HG02870 (cell line): ENCODE measurements at regions not wholly inside any gene's neighbourhood (a gene's known extent, or its start where the extent isn't known, plus 50 kb on each side); places are given as distances from the start of the nearest gene placed in this dataset.

Experiments used
- ATAC-seq: cut with Tn5 transposase; IDR thresholded peaks from one replicate; pipeline ENCODE4 v1.9.1; 2021; ENCODE audit warnings: mild to moderate bottlenecking, moderate library complexity; ENCODE audit not compliant: unreplicated experiment

DNA sequence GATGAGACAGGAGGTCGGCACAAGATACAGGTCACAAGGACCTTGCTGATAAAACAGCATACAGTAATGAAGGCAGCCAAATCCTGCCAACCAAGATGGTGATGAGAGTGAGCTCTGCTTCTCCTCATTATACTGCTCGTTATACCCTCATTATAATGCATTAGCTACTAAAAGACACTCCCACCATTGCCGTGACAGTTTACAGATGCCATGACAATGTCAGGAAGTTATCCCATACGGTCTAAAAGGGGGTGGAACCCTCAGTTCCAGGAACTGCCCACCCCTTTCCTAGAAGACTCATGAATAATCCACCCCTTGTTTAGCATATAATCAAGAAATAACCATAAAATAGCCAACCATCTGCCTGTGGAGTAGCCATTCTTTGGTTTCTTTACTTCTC, 224.2 kb downstream of the RBM43 start:
- no peak for ATAC-seq

DNA sequence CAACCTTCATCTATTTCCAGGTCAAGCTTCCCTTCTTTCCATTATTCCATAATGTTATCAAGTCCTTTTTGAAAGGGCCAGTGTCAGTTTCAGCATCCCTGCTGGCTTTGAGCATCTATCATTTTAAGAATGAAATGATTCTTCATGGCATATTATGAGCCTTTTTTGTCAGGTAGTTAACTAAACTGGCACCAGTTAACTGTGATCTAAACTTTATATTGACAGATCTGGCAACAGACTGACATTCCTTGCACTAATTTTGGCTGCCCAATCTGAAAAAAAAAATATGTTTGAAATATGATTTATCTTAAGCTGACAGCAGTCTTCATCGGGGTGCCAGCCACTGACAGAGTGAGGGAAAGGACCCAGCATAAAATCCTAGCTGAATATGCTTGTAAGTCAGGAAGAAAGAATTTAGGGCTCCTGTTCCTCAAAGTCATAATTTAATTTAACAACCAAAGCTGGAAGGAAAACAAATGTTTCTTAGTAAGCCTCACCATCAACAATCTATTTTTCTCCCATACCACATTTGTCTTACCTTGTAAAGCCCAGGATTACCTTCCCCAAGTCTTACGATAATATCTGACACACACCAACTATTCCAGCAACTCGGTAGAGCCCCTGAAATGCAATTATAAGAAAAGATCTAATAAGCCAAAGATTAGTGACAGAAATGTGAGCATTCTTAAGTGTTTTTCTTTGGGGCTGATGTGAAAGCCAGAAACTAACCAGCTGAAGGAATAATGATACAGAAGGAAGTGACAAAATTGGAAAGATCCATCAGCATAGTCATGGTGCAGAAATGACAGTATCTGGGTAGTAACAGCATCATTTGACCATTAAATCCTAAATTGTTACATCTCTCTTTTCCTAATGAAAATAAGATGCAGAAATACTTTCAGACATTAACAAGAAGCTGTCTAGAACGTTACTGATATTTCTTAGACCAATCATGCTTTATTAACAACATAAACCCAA, 228.1 kb downstream of the RBM43 start:
- no peak for ATAC-seq

DNA sequence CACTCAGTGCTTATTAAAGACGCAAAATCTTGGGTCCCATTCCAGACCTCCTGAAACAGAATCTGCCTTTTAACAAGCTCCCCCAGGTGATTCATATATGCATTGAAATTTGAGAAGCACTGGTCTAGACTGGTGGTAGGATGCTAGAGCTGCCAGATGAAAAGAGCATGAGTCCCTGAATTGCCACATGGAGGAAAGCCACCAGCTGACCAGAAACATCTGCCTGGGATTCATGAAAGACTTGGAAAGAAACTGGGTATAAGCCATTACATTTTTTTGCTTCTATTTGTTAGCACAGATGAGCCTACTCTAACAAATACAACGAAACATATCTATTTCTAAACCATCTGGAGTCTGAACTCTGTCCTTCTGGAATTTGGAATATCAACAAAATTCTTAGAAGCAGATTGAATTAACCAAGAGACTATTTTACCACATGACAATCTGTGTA, 228.9 kb downstream of the RBM43 start:
- no peak for ATAC-seq

DNA sequence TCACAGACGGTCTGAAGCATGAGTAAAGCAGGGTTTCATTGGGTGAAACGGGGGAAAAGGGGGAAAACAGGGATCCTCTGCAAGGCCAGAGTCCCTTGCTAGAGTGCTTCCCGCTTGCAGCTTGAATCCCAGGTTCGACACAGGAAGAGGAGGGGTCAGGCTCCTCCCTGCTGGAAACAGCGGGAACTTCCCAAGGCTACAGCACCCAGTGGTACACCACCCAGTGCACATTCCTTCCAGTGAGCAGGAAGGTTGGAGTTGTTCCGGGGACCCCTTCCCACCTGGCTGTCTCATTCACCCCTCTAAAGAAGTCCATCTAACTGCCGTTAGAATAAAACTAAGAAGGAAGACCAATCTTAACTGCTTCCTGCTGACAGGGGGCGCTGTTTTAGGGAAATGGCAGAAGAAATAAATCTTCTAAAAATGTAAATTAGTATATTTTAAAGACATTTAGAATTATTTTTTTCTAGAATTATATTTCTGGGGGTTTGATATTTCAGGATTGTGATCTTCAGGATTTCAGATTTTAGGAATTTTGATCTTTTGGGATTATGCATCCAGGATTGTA, 230.9 kb downstream of the RBM43 start:
- ATAC-seq: no peak

DNA sequence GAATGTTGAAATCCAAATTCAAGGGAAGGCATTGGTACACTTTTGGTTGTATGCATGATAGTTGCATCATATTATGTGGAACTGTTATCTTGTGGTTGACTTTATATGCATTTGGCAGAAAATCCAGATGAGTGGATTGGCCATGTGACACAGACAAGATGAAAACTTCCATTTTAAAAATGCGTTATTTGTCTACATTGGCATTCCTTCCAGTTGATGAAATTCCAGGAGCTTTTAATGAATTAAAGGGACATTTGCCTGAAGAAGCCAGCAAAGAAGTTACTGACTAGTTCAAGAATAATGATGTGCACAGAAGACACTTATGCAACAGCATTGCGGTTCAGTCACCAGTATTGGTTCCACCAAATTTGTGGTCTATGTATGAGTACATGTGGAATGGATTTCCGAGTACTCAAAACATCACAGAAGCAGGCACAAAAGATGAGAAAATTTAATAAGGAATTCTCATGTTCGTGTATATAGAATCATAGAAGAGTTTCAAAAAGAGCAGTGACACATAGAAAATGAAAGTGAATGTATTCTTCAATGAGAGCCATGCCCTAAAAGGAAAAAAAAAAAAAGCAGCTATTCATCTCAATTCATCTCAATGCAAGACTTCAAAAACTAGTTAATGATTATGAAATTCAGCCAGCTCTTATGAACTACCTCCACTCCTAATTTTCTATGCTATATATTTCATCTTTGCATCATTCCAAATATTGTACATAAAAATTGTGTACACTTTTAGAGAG, 232.1 kb downstream of the RBM43 start:
- ATAC-seq: no peak

DNA sequence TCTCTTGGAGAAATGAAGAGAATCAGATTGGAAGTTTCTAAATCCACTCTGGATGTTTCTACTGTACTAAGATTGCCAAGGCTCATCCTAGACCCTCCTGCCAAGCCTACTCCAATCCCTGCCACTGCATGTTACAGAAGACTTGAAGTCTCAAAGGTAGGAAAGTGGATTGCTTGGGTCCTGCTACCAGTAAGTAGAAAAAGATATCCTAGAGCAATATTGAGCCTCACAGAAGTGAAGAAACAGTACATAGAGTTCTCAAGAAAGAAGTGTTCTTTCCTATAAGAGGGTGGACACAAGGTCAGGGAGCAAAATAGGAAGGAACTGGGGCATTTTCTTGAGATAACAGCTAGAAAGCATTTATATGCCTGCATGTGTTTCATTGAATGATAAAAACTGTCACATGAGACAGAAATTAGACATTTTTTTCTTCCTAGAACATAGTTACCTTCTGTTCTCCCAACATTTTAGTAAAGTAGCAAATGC, 232.9 kb downstream of the RBM43 start:
- ATAC-seq: no peak

DNA sequence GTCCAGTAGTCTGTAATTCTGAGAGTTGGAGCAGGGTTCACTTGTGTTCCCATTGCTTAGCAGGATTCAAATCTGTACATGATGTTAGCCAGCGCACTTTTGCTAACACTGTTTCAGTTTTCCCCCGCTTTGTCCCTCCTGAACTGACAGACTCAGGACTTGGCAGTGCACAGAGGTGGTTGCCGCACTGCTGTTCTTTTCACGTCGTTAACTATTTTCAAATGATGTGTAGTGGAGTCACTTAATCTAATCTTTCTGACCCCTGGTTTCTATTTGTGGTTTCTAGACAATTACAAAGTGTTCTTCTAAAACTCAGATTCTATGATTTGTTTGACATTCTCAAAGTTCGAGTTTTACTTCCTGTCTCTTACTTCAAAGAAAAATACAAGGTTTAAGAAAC, 234.5 kb downstream of the RBM43 start:
- no peak for ATAC-seq

DNA sequence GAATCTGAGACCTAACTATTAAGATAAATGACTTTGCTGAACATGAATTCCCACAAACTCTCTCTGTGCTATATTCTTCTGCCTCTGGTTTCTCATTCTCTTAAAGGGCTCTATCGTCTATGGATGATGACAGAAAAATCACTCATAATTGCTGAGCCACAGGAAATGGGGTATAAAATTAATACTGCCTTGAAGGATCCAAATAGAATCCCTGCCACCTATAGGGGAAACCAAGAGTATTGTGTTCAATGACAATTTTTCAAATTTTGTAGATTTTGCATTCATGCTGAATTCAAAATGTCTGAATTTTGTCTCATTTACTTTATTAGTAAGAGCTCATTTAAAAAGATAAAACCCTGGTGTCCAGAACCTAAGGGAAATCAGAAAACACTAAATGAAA, 235.8 kb downstream of the RBM43 start:
- no peak for ATAC-seq

DNA sequence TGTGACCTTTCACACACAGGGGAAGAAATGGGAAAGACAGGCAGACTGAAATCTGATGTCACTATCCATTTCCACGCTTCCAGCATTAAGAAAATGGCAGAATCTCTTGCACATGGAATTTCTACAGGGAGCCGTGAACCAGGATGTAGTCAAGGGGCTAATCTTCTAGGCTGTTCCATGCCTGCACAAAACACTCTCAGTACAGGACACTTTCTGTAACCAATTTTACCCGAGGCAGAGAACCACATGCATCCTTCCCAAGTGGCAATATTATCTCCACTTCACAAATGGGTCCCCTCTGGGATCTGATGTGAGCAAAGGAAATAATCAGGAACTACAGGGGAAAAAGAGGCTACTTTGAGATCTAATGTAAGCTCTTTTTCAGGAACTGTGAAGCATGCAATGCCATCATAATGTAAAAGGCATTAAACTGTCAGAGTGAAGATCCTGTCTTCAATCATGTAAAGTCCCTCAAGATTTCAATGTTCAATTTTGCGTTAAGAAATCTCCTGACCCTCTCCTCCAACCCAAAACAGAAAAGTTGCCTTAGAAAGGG, 236.9 kb downstream of the RBM43 start:
- ATAC-seq: no peak

DNA sequence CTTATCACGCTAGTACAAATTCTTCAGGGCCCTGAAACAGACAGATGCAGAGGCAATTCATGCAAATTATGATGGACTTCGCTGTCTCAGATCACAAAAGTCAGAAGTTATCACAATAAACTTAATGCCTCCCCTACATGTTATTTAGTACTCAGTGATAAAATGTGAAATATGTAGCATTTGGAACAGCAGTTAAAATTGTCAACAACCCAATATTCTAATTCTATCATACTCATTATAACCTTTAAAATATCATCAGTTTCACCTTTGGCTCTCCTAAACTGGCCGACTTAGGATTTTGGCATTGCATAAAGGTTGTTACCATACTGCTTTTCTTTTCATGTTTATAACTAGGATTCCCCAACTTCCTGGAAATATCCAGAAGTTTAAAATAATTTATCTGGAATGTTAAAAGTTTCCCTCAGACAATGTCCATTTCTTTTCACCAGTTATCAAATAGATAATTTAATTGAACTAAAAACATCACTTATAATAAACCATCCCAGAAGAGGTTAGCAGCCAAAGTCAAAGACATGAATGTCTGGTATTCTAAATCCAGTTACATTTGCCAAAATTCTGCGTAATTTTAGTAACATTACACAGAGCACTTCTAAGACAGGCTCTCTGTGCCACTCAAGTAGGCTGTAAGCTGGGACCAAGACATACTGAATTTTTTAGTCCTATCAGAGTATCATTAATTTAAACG, 239.8 kb downstream of the RBM43 start:
- no peak for ATAC-seq

DNA sequence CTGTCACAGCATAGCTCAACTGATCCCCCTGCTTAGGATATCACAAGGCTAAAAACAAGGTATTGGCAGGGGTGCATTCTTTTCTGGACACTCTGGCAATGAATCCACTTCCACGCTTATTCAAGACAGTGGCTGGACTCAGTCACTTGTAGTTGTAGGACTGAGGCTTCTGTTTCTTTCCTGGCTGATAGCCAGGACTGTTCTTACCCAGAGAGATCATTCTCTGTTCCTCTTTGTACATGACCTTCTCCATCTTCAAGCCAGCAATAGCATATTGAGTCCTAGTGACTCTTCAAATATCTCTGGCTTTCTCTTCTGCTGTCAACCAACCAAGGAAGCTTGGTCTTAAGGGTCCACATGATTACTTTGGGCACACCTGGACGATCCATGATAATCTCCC, 241.3 kb downstream of the RBM43 start:
- peak; percentile 97 for ATAC-seq

DNA sequence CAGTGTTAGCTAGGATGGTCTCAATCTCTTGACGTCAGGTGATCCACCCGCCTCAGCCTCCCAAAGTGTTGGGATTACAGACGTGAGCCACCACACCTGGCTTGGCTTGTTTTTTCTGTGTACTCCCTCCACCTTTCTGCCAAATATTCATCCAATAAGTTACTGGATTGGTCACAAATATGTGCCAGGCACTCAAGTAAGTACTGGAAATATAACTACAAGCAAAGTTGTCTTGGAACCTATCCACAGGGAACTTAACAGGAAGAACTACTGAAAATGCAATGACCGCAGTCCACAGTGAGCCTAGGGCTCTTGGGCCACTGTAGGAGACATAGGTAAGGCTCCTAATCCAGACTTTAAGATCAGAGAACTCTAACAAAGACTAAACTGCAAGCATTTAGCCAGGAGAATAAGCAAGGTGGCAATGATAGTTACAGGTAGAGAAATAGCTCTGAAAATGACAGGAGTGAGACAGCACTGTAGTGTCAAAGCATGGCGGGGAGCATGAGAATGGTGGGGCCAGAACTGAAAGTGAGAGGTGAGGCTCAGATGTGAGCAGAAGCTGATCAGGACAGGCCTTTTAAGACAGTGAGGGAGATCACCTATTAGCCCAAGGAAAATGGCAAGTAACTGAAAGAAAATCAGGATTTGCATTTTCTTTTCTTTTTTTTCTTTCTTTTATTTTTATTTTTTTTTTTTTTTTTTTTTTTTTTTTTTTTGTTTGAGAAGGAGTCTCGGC, 252.1 kb downstream of the RBM43 start:
- no peak for ATAC-seq

DNA sequence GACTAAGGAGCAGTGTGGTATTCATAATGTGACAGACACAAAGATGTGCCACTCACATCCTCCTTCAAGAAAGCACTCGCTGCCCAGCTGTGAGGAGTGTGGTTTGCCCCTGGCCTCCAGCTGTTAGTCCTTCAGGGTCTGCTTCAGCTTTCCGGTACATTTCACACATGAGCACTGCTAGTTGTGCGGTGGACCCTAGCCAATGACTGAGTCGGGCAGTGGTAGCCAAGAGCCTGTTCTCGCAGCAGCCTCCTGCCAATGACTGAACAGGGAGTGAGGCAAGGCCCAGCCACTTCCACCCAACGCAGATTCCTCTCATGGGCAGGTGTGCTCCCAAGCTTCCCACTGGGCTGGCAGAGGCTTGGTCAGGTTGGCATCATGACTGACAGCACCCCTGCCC, 254.3 kb downstream of the RBM43 start:
- no peak for ATAC-seq

DNA sequence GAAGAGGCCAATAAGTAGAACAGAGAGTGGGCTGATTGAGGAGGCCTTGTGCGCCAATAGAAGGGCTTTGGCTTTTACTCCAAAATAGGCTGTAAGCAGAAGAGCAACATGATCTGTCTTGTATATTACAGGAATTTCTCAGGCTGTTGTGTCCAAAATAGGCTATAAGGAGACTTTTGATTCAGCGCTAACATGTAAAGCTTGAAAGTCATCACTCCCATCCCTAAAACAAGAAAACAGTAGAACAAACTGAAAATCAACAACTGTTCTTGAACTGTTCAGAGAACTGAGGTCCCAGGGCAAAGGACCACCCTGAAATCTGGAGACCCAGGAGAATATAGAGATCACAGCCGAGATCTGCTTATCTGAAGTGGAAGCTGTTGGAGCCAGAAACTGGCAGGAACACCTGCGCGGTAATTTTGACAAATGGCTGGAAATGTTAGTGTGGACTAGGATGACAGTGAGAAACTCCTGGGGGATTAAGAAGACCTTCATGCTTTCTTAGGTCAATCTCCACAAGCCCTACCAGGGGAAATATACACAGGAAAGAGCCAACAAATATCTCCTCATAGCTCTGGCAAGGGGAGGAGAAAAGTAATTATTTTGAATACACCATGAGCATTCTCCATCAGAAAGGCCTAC, 258.6 kb downstream of the RBM43 start:
- no peak for ATAC-seq

DNA sequence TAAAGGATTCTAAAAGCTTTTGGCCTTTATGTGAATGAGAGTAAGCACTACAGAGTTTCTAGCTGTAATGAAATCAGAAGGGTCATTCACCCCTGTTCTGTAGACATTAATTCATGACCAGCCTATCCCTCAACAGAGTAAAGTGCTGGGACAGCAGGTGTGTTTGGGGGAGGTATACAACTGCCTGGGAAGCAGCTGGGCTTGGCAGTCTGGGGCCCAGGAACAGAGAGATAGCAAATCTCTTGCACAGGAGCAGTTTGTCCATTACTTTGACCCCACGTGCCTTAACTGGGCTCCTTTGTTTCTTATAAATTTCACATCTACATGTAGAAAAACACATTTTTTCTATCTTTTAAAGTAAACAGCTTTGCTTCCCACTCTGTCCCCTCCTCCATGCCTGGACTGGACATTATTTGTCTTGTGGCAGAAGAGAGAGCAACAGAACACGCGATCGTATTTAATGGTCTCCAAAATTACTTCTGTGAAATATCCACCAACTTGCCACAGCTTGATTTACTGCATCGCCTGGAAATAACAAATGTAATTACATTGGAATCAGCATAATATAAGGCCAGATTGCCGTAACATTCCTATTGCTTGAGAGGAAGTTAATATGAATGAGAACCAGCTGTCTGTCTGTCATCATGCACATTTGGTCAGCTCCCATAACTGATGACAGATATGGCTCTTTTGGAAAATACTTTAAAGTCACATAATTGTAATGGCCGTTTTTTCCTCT, 263.8 kb downstream of the RBM43 start:
- ATAC-seq: no peak

DNA sequence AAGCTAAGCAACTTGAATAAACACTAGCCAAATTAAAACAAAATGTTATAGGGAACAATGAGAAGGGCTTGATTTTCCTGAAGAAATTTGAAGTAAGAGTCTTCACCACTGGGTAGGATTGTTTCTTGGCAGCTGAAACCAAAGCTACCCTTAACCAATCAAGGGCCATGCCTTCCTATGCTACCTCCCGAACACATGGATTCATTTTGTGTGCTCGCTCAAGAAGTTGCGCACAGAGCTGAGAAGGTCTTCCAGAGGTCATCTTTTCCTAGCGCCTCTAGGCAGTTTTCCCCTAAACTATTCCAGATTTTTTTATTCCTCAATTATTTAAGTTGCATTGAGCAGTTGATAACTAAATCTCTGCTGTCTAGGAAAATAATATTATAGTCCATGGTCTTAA, 264.6 kb downstream of the RBM43 start:
- no peak for ATAC-seq

DNA sequence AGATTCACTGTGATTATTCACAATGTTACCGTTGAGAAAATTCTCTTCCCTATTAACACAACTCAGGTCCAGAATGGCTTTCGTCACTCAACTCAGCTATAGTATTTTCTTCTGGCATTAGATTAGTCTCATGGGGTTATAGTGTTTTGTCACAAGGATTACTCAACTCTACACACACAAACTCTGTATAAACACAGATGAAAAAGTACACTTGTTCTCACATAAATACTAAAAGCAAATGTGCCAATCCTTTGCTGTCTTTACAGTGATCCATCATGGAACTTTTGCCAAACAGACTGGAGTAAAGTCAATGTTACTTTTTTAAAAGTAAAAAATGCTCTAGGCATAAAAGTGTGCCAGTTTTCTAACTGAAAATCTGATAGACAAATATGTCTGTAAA, 267.6 kb downstream of the RBM43 start:
- no peak for ATAC-seq

DNA sequence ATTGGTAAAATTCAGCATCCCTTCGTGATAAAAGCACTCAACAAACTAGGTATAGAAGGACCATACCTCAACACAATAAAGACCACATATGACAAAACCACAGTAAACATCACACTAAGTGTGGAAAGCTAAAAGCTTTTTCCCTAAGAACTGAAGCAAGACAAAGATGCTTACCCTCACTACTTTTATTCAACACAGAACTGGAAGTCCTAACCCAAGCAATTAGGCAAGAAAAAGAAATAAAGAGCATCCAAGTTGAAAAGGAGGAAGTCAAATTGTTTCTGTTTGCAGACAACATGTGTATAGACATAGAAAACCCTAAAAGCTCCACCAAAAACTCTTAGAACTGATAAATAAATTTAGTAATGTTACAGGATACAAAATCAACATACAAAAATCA, 271.7 kb downstream of the RBM43 start:
- no peak for ATAC-seq

DNA sequence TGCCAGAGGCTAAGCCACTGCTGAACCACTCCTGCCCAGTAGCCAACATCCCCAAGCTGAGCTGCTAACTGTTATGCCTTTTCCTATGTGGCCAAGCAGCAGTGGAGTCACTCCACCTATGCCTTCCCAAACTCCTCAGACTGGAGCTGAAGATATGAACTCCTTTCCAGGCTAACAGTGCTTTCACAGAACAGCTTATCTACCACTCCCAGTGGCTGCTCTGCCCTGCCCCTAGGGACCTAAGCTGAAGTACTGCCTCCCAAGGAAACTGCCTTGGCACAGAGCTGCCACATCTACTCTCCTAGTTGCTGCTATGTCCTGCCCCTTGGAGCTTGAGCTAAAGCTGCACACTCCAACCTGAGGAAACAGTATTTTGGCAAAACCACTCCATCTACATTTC, 275.9 kb downstream of the RBM43 start:
- no peak for ATAC-seq
